ENCODE measurements at regions not wholly inside any gene's neighbourhood (a gene's known extent, or its start where the extent isn't known, plus 50 kb on each side); places are given as distances from the start of the nearest gene placed in this dataset.

DNA sequence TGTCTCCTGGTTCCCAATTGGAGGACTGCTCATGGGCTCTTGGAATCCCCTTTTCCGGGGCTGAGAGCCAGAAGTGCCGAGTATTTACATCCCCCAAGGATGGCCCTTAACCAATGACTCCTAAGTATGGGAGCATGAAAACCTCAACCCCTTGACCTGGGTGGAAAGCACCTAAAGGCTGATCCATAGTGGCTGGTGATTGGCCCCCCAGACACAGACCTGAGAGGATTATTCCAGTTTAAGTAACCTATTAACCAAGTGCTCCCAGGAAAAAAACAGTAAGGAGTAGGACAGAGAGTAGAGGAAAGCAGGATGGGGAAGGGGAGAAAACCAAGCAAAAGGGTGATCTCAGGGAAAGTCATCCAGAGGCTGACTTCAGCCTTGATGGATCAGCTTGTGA is 206.1 kb upstream of the RND3 start:
- TF ChIP-seq GATA2 (IDR thresholded peaks at IDR 0.05; ENCODE audit: low read depth, low read length) (no peak), GATA3 (IDR thresholded peaks at IDR 0.05; ENCODE audit: low read depth, low read length) (no peak)

Measured in SH-SY5Y (cell line).